Transverse colon (tissue), 4 donors: ENCODE measurements at regions not wholly inside any gene's neighbourhood (a gene's known extent, or its start where the extent isn't known, plus 50 kb on each side); places are given as distances from the start of the nearest gene placed in this dataset.

Source experiments
- CTCF ChIP-seq, 5 experiments: fragments of 200-600 bp in 3 of 5; fragments of 450-650 bp in 2 of 5; sonication (generic) in 3 of 5; IDR thresholded peaks; 1 replicate in 2 of 5; 2 replicates in 3 of 5; pipeline ENCODE4 v1.5.1; 2016 to 2017; ENCODE audit warnings: antibody characterized with exemption in 5 of 5, inconsistent platforms in 3 of 5, mild to moderate bottlenecking in 2 of 5, moderate library complexity in 1 of 5
- POLR2A ChIP-seq: fragments of 450-650 bp; IDR thresholded peaks from one replicate; pipeline ENCODE4 v1.6.1; 2016; ENCODE audit warnings: antibody characterized with exemption, mild to moderate bottlenecking, moderate library complexity
- POLR2AphosphoS5 ChIP-seq, 3 donors: sonication (generic); formaldehyde crosslinking; IDR thresholded peaks; one replicate each; pipeline ENCODE4 v1.6.1; 2016; ENCODE audit warnings: antibody characterized with exemption in 3 of 3

- TF ChIP-seq CTCF (IDR thresholded peaks at IDR 0.05): no peak
- TF ChIP-seq POLR2A: no peak
- no peak for TF ChIP-seq POLR2AphosphoS5 (IDR thresholded peaks at IDR 0.05)
These were observed 303.1 kb upstream of the PRKD1 start for GRCh38 chr14:30230719-30231118.
